HT-29 (cell line): ENCODE measurements at regions not wholly inside any gene's neighbourhood (a gene's known extent, or its start where the extent isn't known, plus 50 kb on each side); places are given as distances from the start of the nearest gene placed in this dataset.

Experiments
- DNase-seq: peaks from one replicate; pipeline ENCODE4 v3.0.0-alpha.2; 2015; ENCODE audit warnings: low spot score

- no peak for DNase-seq
These were observed 351.7 kb downstream of the FOXL1 start for GRCh38 chr16:86930001-86930400.

- DNase-seq, result no peak
These were observed 352.5 kb downstream of the FOXL1 start for GRCh38 chr16:86930663-86931373.

GRCh38 chr16:86931410-86931941 is 353.1 kb downstream of the FOXL1 start:
- DNase-seq, result no peak

GRCh38 chr16:86932130-86932982 is 354.0 kb downstream of the FOXL1 start:
- DNase-seq, result no peak

GRCh38 chr16:86934581-86935375 is 356.4 kb downstream of the FOXL1 start:
- no peak for DNase-seq

- no peak for DNase-seq
These were observed 361.3 kb downstream of the FOXL1 start for GRCh38 chr16:86939609-86940008.

- no peak for DNase-seq
These were observed 363.4 kb downstream of the FOXL1 start for GRCh38 chr16:86941731-86942130.

- DNase-seq, result no peak
These were observed 364.1 kb downstream of the FOXL1 start for GRCh38 chr16:86942151-86943051.

GRCh38 chr16:86945166-86945900 is 367.0 kb downstream of the FOXL1 start:
- DNase-seq, result no peak

GRCh38 chr16:86946396-86946795 is 368.0 kb downstream of the FOXL1 start:
- no peak for DNase-seq

GRCh38 chr16:86946981-86947380 is 368.6 kb downstream of the FOXL1 start:
- DNase-seq, result no peak

GRCh38 chr16:86948046-86948445 is 369.1 kb downstream of the C16orf95 start:
- DNase-seq, result no peak

GRCh38 chr16:86949116-86949515 is 368.1 kb downstream of the C16orf95 start:
- no peak for DNase-seq

GRCh38 chr16:86949630-86950029 is 367.6 kb downstream of the C16orf95 start:
- no peak for DNase-seq

- no peak for DNase-seq
These were observed 366.0 kb downstream of the C16orf95 start for GRCh38 chr16:86951041-86951822.

GRCh38 chr16:86951831-86952598 is 365.2 kb downstream of the C16orf95 start:
- no peak for DNase-seq

- no peak for DNase-seq
These were observed 364.4 kb downstream of the C16orf95 start for GRCh38 chr16:86952769-86953168.

- DNase-seq, result no peak
These were observed 363.4 kb downstream of the C16orf95 start for GRCh38 chr16:86953631-86954391.
